HG03571 (cell line): ENCODE measurements at regions not wholly inside any gene's neighbourhood (a gene's known extent, or its start where the extent isn't known, plus 50 kb on each side); places are given as distances from the start of the nearest gene placed in this dataset.
"Not testable (repeated sequence)": the region's sequence is repeated elsewhere in the genome, so short reads cannot be mapped to it uniquely, and the experiment has no call there.

Source experiments
- ATAC-seq: cut with Tn5 transposase; IDR thresholded peaks from one replicate; pipeline ENCODE4 v1.9.1; 2021; ENCODE audit not compliant: unreplicated experiment

- no peak for ATAC-seq
Measured at GRCh38 chr7:10721289-10721688, 252.4 kb upstream of the PHF14 start.

DNA sequence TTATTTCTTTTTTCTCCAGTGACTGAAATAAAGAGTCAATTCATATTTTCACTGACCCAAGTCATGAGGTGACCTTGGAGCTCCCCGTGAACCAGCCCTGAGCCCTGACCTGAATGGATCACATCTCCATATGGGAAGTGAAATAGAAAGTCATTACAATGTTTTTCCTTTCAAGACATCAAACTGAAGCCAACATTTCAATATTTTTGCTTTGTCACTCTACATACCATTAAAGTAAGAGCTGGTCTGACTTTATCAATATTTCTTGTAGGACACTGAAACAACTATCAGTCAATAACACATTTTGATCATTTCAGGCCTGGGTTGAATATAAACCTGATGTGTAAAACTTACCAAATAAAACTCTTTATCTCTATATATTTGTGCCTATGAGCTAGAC is 249.8 kb upstream of the PHF14 start:
- no peak for ATAC-seq

- no peak for ATAC-seq
Measured at GRCh38 chr7:10724449-10724848, 249.2 kb upstream of the PHF14 start.

- ATAC-seq, result no peak
Measured at GRCh38 chr7:10727636-10728035, 246.0 kb upstream of the PHF14 start.

DNA sequence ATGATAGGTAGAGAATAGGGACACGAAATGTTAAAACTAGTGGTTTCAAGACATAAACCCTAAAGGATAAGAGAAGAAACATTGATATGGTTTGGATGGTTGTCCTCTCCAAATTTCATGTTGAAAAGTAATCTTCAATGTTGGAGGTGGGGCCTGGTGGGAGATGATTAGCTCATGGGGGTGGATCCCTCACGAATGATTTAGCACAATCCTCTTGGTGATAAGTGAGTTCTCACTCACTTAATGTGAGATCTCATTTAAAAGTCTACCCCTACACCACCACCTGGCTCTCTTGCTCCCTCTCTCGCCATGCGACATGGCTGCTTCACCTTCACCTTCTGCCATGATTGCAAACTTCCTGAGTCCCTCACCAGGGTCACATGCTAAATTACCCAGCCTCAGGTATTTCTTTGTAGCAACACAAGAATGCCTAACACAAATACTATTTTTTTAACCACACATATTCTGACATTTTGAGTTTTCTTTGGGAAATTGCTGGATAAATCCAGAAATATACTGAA is 242.4 kb upstream of the PHF14 start:
- no peak for ATAC-seq

DNA sequence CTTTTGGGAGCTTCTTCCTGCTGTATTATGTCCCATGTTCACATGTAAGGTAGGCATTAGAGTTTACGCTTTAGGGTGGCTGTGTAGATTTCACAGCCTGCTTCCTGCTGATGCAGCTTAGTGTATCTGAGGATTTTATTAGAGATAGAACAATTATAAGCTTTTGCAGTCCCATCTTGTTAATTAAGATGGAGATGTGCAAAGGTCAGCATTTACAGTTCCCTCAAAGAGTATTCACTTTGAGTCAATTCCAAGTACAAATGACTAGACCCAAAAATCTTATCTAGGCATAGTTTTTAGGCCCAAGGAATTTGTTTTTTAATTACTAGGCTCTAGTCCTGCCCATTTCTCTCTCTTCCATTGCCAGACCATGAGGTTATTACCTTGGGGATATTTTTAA is 239.9 kb upstream of the PHF14 start:
- no peak for ATAC-seq

DNA sequence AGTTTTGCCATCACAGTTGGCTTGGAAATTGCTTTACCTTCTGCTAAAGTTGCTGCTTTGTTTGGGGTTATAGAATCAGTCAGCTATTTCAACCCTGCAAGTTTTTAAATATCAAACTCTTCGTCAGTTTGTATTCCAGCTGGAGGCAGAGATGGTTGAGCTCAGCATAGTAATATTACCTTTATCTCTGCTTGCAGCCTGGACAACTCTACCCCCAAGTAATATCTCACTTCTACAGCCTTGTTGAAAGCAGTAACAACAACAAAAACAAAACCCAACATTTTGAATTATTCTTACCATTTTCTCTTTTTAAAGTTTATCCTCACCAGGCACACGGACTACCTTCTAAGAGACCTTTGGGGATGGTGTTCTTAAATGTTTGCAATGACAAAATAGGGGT is 239.1 kb upstream of the PHF14 start:
- no peak for ATAC-seq

DNA sequence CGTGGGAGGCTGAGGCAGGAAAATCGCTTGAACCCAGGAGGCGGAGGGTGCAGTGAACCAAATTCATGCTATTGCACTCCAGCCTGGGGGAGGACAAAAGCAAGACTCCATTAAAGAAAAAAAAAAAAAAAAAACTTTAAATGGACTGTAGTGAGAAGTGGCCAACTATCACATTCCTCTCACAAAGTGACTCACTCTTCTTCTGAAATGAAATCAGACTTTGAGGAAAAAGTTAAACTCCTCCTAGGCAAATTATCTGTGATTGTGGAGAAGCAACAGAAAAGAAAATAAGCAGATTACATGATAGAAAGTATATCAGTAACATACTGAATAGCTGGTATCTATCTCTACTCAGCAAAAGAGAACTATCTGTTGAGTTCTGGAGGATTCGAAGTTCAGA is 234.3 kb upstream of the PHF14 start:
- ATAC-seq, result no peak

DNA sequence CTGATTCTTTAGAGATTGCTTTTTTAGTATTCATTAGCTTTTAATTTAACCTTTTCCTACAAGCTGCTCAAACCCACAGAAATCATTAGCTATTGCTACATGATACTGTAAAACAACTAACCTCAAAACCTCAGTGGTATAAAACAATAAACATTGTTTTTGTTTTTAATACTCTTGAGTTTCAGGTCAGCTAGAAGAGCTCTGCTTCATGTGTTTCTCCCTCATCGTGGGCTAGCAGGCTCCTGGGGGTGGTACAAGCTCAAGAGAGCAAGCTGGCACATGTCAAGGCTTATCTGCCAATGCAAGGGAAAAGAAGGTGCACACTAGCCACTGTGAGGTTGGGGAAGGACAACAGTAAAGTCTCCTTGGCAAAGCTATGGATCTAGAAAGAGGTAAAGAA is 232.9 kb upstream of the PHF14 start:
- ATAC-seq, result no peak

DNA sequence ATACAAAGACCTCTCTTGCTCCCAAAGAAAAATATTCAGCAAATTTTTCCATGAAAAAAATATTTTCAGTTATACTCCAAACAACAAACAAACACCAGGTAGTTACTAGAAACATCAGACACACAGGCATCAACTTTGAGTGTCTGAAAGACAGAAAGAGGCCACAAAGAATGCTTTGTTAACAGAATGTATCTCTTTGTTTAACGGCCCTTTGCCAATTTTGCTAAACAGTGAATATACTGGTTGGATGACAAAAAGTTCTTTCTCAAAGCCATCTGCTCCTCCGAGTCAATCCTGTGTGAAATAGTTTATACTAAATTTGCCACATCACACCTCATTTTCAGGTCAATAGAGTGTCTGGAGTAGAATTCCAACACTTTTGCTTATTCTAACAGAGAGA is 216.7 kb upstream of the PHF14 start:
- ATAC-seq, result no peak

GRCh38 chr7:10759120-10759519 is 214.6 kb upstream of the PHF14 start:
- no peak for ATAC-seq

GRCh38 chr7:10767771-10768170 is 205.9 kb upstream of the PHF14 start:
- ATAC-seq, result no peak

- ATAC-seq, result no peak
Measured at GRCh38 chr7:10770176-10770575, 203.5 kb upstream of the PHF14 start.

GRCh38 chr7:10773430-10773829 is 200.2 kb upstream of the PHF14 start:
- no peak for ATAC-seq

DNA sequence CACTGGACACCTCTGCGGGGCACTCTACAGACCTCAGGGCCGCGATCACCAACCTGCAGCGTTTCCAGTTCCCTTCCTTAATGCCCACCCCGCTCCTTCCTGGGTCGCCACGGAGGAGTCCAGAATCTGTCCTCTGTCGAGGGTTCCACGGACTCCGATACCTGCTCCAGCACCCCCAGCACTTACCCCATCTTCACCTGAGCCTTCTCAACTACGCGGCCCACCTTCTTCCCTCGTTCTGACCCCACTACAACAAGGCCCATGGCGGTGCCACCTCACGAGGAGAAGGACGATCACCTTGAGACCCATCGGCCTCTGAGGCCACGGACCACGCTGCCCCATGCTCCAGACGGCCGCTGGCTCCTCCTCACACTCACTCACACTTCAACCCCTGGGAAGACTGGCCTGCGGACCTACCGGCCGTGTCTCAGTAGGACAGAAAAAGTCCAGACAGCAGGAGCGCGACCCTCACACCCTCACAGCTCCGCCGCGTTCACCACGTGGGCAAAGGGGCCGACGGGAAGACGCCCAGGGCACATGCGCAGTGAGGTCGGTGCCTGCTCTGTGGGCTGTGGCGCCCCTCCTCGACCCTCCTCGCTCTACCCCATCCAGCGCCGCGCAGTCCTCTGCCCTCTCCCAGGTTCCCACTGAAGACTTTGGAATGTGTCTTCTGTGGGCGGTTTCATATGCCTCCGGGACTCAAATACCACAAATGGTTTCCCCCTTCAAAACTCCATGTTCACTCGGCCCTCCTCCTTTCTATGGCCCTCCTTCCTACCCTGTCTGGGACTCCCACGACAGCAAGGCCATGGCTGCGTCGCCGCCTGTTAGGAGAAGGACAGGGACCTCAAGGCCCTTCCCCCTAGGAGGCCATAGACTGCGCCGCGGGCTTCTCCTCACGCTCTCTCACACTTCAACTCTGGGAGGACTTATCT is 193.9 kb upstream of the PHF14 start:
- no peak for ATAC-seq

GRCh38 chr7:10780400-10780747 is 193.3 kb upstream of the PHF14 start:
- no peak for ATAC-seq

GRCh38 chr7:10786976-10787375 is 186.7 kb upstream of the PHF14 start:
- not testable (repeated sequence) for ATAC-seq

- no peak for ATAC-seq
Measured at GRCh38 chr7:10789170-10789569, 184.5 kb upstream of the PHF14 start.

- ATAC-seq, result no peak
Measured at GRCh38 chr7:10790910-10791309, 182.8 kb upstream of the PHF14 start.

DNA sequence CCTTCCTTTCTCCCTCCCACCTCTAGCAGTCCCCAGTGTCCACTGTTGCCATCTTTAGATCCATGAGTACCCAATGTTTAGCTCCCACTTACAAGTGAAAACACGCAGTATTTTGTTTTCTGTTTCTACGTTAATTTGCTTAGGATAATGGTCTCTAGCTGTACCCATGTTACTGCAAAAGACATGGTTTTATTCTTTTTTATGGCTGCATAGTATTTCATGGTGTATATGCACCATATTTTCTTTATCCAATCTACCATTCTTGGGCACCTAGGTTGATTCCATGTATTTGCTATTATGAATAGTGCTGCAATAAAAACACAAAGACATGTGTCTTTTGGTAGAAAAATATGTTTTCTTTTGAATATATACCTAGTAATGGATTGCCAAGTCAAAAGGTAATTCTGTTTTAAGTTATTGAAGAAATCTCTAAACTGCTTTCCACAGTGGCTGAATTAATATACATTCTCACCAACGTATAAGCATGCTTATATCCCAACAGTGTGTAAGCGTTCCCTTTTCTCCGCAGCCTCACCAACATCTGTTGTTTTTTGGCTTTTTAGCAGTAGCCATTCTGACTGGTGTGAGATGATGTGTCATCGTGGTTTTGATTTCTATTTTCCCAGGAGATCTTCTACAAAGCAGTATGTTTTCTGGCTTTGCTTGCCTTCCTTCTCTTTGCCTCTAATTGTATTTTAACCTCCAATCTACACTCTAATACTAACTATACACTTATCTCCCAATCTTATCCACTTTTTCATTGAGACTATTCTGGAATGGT is 179.5 kb upstream of the PHF14 start:
- ATAC-seq, result no peak

DNA sequence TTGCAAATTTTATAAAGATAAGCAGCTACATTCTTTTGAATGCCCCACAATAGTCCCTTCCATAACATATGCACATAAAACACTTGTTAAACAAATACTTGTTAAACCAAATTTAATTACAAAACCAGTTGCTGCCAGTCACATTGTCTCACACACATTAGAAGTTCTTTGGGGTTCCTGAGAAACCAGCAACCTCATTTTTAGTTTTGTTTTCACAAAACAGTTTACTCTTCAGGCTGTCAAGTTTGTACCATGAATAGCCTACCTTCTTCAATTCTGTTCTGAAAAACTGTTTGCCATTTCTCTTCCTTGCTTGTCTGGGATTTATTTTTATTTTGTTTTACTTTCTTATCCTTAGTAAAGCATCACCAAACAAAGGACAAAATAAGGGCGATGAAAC is 176.5 kb upstream of the PHF14 start:
- ATAC-seq, result no peak

DNA sequence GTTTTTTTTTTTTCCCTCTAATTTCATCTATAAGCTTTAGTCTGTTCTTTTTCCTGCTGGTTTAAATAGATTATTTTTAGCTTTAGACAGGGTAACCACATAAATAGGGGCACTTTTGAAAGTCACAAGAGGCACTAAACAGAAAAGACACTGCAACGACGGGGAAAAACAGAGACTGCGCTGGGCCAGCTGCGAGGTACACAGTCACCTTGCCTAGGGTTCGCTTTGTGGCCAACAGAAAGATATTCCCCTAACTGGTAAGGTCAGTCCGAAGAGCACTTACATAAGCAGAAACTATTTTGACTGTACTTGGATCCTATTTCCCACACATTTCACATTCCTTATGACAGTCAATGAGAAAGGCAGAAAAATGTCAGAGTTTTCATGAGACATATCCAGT is 175.6 kb upstream of the PHF14 start:
- ATAC-seq, result no peak
